Pancreas (tissue), 10 donors: ENCODE measurements at regions not wholly inside any gene's neighbourhood (a gene's known extent, or its start where the extent isn't known, plus 50 kb on each side); places are given as distances from the start of the nearest gene placed in this dataset.

ENCODE experiments used
- ATAC-seq, 4 donors: fragments of 200-7000 bp; cut with Tn5 transposase; one replicate each; pipeline versions ENCODE4 v1.8.0 to v1.9.1; 2020; ENCODE audit warnings: mild to moderate bottlenecking in 4 of 4, moderate library complexity in 4 of 4
- DNase-seq, 6 donors: peaks; one replicate each; pipeline ENCODE4 v3.0.0-alpha.2; 2020
- FAIRE-seq: peaks from 2 replicates; lab custom pipeline; 2012; peaks lifted over from hg19 to GRCh38; lab: Jason Lieb, UNC
- H3K27ac ChIP-seq, 4 donors: fragments of 200-600 bp; sonication (generic); 1 replicate in 3 of 4; 2 replicates in 1 of 4; pipeline versions ENCODE4 v1.5.0 to v1.8.0; 2020
- H3K27me3 ChIP-seq, 4 donors: fragments of 200-600 bp; one replicate each; pipeline ENCODE4 v1.8.0; 2021
- H3K36me3 ChIP-seq, 3 donors: fragments of 200-600 bp; sonication (generic) in 1 of 3; one replicate each; pipeline versions ENCODE4 v1.5.0 to v1.8.0; 2020 to 2021
- H3K4me1 ChIP-seq, 3 donors: fragments of 200-600 bp; one replicate each; pipeline ENCODE4 v1.8.0; 2021
- H3K4me3 ChIP-seq, 4 donors: fragments of 200-600 bp; sonication (generic) in 2 of 4; one replicate each; pipeline versions ENCODE4 v1.5.0 to v1.8.0; 2020 to 2021
- H3K9me3 ChIP-seq, 4 donors: fragments of 200-600 bp; one replicate each; pipeline ENCODE4 v1.8.0; 2021
- WGBS, 2 donors: extraction: QIAGEN DNeasy Blood & Tissue Kit; methylation state at CpG; one replicate each; pipeline ENCODE4 v1.1.7; 2013; 5-methylcytosine and 5-hydroxymethylcytosine counted together
- intact Hi-C, 3 donors: fragments of 100-400 bp; cut with DNase I; formaldehyde crosslinking; loops; one replicate each; pipeline versions ENCODE4 v1.11.1 to v1.14.2; 2022
- TF ChIP-seq, protein P1 (sequence below), 4 donors: fragments of 200-600 bp; sonication (generic) in 3 of 4; IDR thresholded peaks; one replicate each; pipeline versions ENCODE4 v1.5.0 to v1.8.0; 2021; ENCODE audit warnings: antibody characterized with exemption in 4 of 4
- donor health status: healthy with polysubstance abuse.
- donor health status: DM: no; HTN: no; CAD: no; lungs with moderate emphysema.
- donor health status: DM: no; HTN: no; CAD: no.
- donor health status: control.
- donor health status: control.
- donor health status: Bipolar disorder and iron deficiency.
- donor health status: DM: yes; HTN: yes; CAD: no.
- donor health status: DM: no; HTN: no; CAD: no.
- donor health status: DM: no; HTN: no; CAD: no.
- donor health status: DM: yes; HTN: yes; CAD: no.

DNA sequence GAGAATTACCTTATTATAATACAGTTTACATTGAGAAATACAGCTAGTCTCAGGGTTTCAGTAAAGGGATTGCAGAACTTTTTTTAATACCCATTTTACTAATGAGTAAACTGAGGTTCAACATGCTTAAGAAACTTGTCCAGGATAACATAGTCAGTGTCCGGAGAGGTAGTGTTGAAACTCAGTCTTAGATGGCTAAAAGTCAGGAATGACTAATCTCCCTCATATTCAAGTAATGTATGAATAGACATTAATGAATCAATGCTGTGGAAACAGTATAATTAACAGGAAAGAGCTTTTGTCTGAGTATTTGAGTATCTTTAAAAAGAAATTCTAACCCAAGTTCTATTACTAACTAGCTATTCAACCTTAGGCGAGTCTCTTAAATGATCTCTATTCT lies 397.6 kb downstream of the PLA2G4A start:
- Histone ChIP-seq H3K36me3 (no peaks in the 10 kb centered on the region), H3K27ac (no peak overlapping the region), H3K27me3 (no peaks in the 10 kb centered on the region), H3K4me3 (no peak overlapping the region), H3K4me1 (no peaks in the 10 kb centered on the region), H3K9me3 (no peaks in the 10 kb centered on the region)
- TF ChIP-seq, protein P1, sequence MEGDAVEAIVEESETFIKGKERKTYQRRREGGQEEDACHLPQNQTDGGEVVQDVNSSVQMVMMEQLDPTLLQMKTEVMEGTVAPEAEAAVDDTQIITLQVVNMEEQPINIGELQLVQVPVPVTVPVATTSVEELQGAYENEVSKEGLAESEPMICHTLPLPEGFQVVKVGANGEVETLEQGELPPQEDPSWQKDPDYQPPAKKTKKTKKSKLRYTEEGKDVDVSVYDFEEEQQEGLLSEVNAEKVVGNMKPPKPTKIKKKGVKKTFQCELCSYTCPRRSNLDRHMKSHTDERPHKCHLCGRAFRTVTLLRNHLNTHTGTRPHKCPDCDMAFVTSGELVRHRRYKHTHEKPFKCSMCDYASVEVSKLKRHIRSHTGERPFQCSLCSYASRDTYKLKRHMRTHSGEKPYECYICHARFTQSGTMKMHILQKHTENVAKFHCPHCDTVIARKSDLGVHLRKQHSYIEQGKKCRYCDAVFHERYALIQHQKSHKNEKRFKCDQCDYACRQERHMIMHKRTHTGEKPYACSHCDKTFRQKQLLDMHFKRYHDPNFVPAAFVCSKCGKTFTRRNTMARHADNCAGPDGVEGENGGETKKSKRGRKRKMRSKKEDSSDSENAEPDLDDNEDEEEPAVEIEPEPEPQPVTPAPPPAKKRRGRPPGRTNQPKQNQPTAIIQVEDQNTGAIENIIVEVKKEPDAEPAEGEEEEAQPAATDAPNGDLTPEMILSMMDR (IDR thresholded peaks at IDR 0.05) = no peak
- intact Hi-C loops = no loop called here
- DNase-seq (no peak), ATAC-seq (no peak), FAIRE-seq (no peak)
- WGBS, 2 donors = 36 to 78% methylated on average over 2 of the region's 2 CpGs

DNA sequence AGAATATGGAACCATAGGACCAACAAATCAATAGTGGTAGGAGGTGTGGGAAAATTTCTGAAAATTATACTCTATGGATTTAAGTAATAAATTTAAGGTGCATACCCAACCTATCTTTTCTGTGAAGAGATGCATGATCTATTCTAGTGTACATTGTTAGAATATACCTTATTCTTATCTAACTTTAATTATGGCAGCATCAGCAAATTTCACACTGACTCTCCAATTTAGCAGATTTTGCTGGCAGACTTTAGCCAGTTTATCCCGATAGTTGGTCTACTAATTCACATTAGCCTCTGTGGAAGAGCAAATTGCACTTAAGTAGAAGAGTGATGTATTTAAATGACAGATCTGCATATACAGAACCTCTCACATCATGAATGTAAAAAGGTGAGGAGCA lies 400.0 kb downstream of the PLA2G4A start:
- Histone ChIP-seq H3K9me3 (no peaks in the 10 kb centered on the region), H3K4me1 (no peaks in the 10 kb centered on the region), H3K4me3 (no peak overlapping the region), H3K36me3 (no peaks in the 10 kb centered on the region), H3K27ac (no peak overlapping the region), H3K27me3 (no peaks in the 10 kb centered on the region)
- 57 to 67% methylated on average over 1 of the region's 1 CpG for WGBS, 2 donors
- no peak for FAIRE-seq
- ATAC-seq = no peak
- TF ChIP-seq, protein P1 (IDR thresholded peaks at IDR 0.05) = no peak
- intact Hi-C loops = no loop called here
- DNase-seq = no peak

DNA sequence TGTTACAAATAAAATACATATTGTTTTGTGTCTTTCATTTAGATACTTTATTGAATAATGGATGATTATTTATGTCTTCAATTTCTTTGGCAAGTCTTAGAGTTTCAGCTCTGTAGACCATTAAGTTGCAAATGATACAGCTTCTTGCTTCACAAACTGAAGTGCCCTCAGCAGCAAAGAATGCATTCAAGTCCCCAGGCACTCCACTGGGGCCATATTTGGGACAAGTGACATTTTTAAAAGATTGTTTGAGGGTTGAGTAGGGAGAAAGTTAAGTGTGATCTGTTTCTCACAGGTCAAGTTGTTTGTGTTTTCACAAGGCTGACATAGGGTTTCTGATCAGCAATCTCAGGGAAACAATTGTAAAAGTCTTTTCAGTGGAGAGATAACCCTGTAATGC lies 400.7 kb downstream of the PLA2G4A start:
- Histone ChIP-seq H3K9me3 (no peaks in the 10 kb centered on the region), H3K4me1 (no peaks in the 10 kb centered on the region), H3K4me3 (no peak overlapping the region), H3K27ac (no peak overlapping the region), H3K27me3 (no peaks in the 10 kb centered on the region), H3K36me3 (no peaks in the 10 kb centered on the region)
- intact Hi-C loops = no loop called here
- TF ChIP-seq, protein P1 (IDR thresholded peaks at IDR 0.05) = no peak
- no peak for ATAC-seq
- DNase-seq = no peak
- FAIRE-seq = no peak

DNA sequence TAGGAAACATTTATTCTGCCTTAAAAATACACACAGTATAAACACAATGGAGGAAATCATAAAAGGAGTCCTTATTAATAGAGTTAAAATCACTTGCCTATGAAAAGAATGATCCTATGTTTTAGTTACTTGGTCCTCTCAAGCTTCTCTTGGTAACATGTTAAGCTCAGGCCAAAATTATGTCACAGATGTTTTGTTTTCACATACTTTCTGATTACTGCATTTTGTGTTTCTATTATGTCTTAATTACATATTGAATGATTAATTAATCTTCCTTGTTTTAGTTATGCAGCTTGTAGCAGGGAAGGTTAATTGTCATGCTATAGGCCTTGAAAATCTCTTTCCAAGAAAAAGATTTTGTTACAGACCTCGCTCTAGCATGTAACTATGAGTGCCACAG lies 406.0 kb downstream of the PLA2G4A start:
- H3K27ac ChIP-seq = no peak overlapping the region
- no peak for DNase-seq
- H3K27me3 ChIP-seq = no peaks in the 10 kb centered on the region
- no peak overlapping the region for H3K4me3 ChIP-seq
- intact Hi-C loops = no loop called here
- no peaks in the 10 kb centered on the region for H3K9me3 ChIP-seq
- no peak for ATAC-seq
- FAIRE-seq = no peak
- TF ChIP-seq, protein P1 (IDR thresholded peaks at IDR 0.05) = no peak
- no peaks in the 10 kb centered on the region for H3K36me3 ChIP-seq
- H3K4me1 ChIP-seq = no peaks in the 10 kb centered on the region
- WGBS, 2 donors = 40 to 53% methylated on average over 1 of the region's 1 CpG

DNA sequence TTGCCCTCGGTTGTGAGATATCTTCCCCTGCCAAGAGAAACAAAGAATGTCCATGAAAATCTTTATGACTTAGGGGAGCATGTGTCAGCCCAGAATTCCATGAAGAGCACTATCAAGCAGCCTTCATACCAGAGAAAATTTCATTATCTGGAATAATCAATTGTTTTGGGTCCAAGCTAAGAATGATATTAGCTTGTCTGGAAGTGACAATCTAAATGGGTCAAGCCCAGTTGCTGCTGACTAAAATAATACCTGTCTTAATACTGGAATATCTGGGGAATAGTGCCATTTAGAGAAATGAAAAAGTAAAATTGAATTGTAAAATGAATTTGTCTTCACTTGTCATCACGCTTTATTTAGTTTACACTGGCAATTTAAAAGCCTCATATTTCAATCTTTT lies 407.4 kb downstream of the PLA2G4A start:
- H3K4me3 ChIP-seq = no peak overlapping the region
- H3K27ac ChIP-seq = no peak overlapping the region
- intact Hi-C loops = no loop called here
- H3K4me1 ChIP-seq = no peaks in the 10 kb centered on the region
- no peaks in the 10 kb centered on the region for H3K36me3 ChIP-seq
- H3K9me3 ChIP-seq = no peaks in the 10 kb centered on the region
- no peak for ATAC-seq
- H3K27me3 ChIP-seq = no peaks in the 10 kb centered on the region
- no peak for FAIRE-seq
- DNase-seq = no peak
- WGBS, 2 donors = 46 to 48% methylated on average over 2 of the region's 2 CpGs
- TF ChIP-seq, protein P1 (IDR thresholded peaks at IDR 0.05) = no peak
